Smooth muscle cell (in vitro differentiated cells): ENCODE measurements at regions not wholly inside any gene's neighbourhood (a gene's known extent, or its start where the extent isn't known, plus 50 kb on each side); places are given as distances from the start of the nearest gene placed in this dataset.

Source experiments
- DNase-seq: peaks from one replicate; lab custom pipeline; 2025; ENCODE audit not compliant: unreplicated experiment; lab: John Stamatoyannopoulos, UW
- H2AFZ ChIP-seq: fragments of 200-600 bp; sonication (generic); 2 replicates; pipeline ENCODE4 v1.6.0; 2016; ENCODE audit warnings: antibody characterized with exemption, low read depth, mild to moderate bottlenecking
- H3F3A ChIP-seq: fragments of 200-600 bp; sonication (generic); 2 replicates; pipeline ENCODE4 v1.6.0; 2017; ENCODE audit warnings: antibody characterized with exemption, low read depth
- H3K27ac ChIP-seq: fragments of 200-600 bp; sonication (generic); 2 replicates; pipeline ENCODE4 v1.5.1; 2016; ENCODE audit warnings: low read depth, mild to moderate bottlenecking
- H3K27me3 ChIP-seq: fragments of 200-600 bp; sonication (generic); 2 replicates; pipeline ENCODE4 v1.6.1; 2016; ENCODE audit warnings: low read depth, mild to moderate bottlenecking
- H3K36me3 ChIP-seq: fragments of 200-600 bp; sonication (generic); 2 replicates; pipeline ENCODE4 v1.5.1; 2016; ENCODE audit warnings: low read depth
- H3K4me1 ChIP-seq: fragments of 200-600 bp; sonication (generic); 2 replicates; pipeline ENCODE4 v1.5.1; 2016; ENCODE audit warnings: low read depth
- H3K4me2 ChIP-seq: fragments of 200-600 bp; sonication (generic); 2 replicates; pipeline ENCODE4 v1.6.0; 2016; ENCODE audit warnings: mild to moderate bottlenecking
- H3K4me3 ChIP-seq: fragments of 200-600 bp; sonication (generic); 2 replicates; pipeline ENCODE4 v1.5.1; 2016; ENCODE audit warnings: mild to moderate bottlenecking
- H3K79me2 ChIP-seq: fragments of 200-600 bp; sonication (generic); 2 replicates; pipeline ENCODE4 v1.6.0; 2016; ENCODE audit warnings: low read depth, mild to moderate bottlenecking
- H3K9ac ChIP-seq: fragments of 200-600 bp; sonication (generic); 2 replicates; pipeline ENCODE4 v1.6.0; 2016; ENCODE audit warnings: low read depth
- H3K9me3 ChIP-seq: fragments of 200-600 bp; sonication (generic); replicated peaks from 2 replicates; pipeline ENCODE4 v1.5.1; 2016; ENCODE audit warnings: low read depth
- H4K20me1 ChIP-seq: fragments of 200-600 bp; sonication (generic); 2 replicates; pipeline ENCODE4 v1.6.0; 2016; ENCODE audit warnings: low read depth
- CTCF ChIP-seq: fragments of 200-600 bp; sonication (generic); IDR thresholded peaks from 2 replicates; pipeline ENCODE4 v1.5.1; 2017; ENCODE audit warnings: borderline replicate concordance, mild to moderate bottlenecking, antibody characterized with exemption; ENCODE audit not compliant: insufficient read depth, poor library complexity, severe bottlenecking
- WGBS: methylation state at CpG from one replicate; pipeline ENCODE4 v1.1.7; 2016; ENCODE audit warnings: low lambda C conversion rate; 5-methylcytosine and 5-hydroxymethylcytosine counted together

DNA sequence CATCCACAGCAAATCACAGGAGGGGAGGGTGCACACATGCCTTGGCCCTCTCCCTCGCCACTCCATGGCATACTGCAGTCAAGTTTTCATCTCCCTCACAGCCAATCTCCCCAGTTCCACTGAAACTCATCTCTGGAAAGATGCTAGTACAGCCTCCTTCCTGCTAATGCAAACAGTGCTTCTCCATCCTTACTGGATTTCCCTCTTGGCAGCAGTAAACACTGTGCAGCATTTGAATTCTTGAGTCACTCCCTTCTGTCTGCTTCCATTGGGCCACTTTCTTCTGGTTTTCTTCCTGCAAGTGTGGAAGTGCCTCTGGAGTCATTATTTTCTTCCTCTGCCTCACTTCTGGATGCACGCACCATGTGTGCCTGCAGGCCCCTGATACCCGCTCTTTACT lies 460.3 kb downstream of the QKI start:
- no peak overlapping the region for H3K27ac ChIP-seq
- no peaks in the 10 kb centered on the region for H3F3A ChIP-seq
- H3K9me3 ChIP-seq = no peaks in the 10 kb centered on the region
- H3K36me3 ChIP-seq = no peaks in the 10 kb centered on the region
- no peak for DNase-seq
- no peaks in the 10 kb centered on the region for H3K4me1 ChIP-seq
- H3K27me3 ChIP-seq = no peaks in the 10 kb centered on the region
- H2AFZ ChIP-seq = no peak overlapping the region
- no peak overlapping the region for H3K4me3 ChIP-seq
- 100% methylated on average over 3 of the region's 3 CpGs for WGBS
- no peaks in the 10 kb centered on the region for H3K79me2 ChIP-seq
- no peak overlapping the region for H3K4me2 ChIP-seq
- no peaks in the 10 kb centered on the region for H4K20me1 ChIP-seq
- no peak for TF ChIP-seq CTCF
- H3K9ac ChIP-seq = no peak overlapping the region

DNA sequence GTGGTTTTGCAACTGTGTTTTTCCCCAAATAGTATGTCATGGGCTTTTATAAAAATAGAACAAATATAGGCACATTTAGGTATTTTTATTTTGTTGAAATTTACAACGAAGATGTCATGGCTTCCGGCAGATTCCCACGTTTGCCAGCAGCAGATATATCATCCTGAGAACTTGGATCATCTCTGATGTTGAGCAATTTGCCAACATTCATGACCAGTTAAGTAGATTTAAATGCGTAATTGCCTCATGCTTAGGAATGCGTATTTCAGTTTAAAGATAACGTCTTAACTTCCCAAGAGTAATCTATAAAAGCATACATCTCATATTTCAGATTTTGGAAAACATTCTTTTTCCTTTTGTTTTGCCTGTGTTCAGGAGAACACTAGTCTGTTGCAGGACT lies 457.8 kb downstream of the QKI start:
- Histone ChIP-seq H3K4me1 (no peaks in the 10 kb centered on the region), H3K27me3 (peaks cover 3% of the 10 kb centered on the region), H3K4me2 (no peak overlapping the region), H3K36me3 (no peaks in the 10 kb centered on the region), H3K4me3 (no peak overlapping the region), H3K79me2 (no peaks in the 10 kb centered on the region), H2AFZ (no peak overlapping the region), H3F3A (no peaks in the 10 kb centered on the region), H4K20me1 (no peaks in the 10 kb centered on the region), H3K9me3 (no peaks in the 10 kb centered on the region), H3K9ac (no peak overlapping the region), H3K27ac (no peak overlapping the region)
- WGBS = 65% methylated on average over 6 of the region's 6 CpGs
- no peak for DNase-seq
- TF ChIP-seq CTCF = no peak

GRCh38 chr6:163871616-163872015 lies 457.1 kb downstream of the QKI start:
- Histone ChIP-seq H3K36me3 (no peaks in the 10 kb centered on the region), H3K27ac (no peak overlapping the region), H3F3A (no peaks in the 10 kb centered on the region), H3K27me3 (peaks cover 7% of the 10 kb centered on the region), H4K20me1 (no peaks in the 10 kb centered on the region), H2AFZ (no peak overlapping the region), H3K9me3 (no peaks in the 10 kb centered on the region), H3K4me3 (no peak overlapping the region), H3K4me1 (no peaks in the 10 kb centered on the region), H3K9ac (no peak overlapping the region), H3K4me2 (no peak overlapping the region), H3K79me2 (no peaks in the 10 kb centered on the region)
- no peak for DNase-seq
- WGBS = 97% methylated on average over 1 of the region's 1 CpG
- TF ChIP-seq CTCF = no peak

DNA sequence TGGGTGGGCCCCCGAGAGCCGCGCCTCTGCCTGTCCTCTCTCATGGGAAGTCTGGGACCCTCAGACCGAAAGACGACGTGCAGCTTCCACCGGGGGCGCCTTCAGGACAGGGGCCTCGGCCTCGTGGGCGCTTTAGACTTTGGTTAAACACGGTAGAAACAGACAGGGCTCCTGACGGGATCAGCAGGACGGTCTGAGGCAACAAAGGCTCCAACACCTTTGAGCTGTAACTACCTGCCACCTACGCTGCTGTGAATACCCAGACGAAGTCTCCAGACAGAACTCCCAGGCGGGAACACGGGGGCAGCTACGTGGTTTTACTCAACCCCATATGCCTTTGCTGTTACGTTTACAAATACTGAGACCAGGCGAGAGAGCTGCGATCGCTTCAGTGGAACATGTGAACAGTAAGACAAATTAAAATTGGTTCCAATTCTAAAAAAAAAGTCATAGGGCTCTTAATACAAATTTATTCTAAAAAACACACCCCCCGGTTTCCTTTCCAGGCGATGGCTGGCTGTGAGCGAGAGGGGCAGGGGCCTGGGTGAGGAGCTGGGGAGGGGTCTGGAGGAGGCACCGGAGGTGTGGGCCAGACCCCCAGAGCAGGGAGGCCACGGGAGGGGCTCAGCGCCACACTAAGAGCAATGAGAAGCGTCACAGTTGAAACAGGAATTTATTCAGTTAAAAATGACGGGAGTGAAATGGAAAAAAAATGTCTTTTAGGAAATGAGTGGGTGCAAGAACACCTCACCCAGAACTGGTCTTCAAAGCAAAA lies 453.2 kb downstream of the QKI start:
- no peak for DNase-seq

More for the DNA sequence above, 453.2 kb downstream of the QKI start:
- Histone ChIP-seq H3K27me3 (peaks cover 23% of the 10 kb centered on the region), H2AFZ (no peak overlapping the region), H3K4me1 (no peaks in the 10 kb centered on the region), H3K79me2 (no peaks in the 10 kb centered on the region), H3K27ac (no peak overlapping the region), H4K20me1 (no peaks in the 10 kb centered on the region), H3K4me2 (no peak overlapping the region), H3K9ac (no peak overlapping the region), H3K36me3 (no peaks in the 10 kb centered on the region), H3K9me3 (no peaks in the 10 kb centered on the region), H3K4me3 (no peak overlapping the region), H3F3A (no peaks in the 10 kb centered on the region)
- 75% methylated on average over 31 of the region's 31 CpGs for WGBS
- no peak for TF ChIP-seq CTCF
